ENCODE measurements at regions not wholly inside any gene's neighbourhood (a gene's known extent, or its start where the extent isn't known, plus 50 kb on each side); places are given as distances from the start of the nearest gene placed in this dataset.

DNA sequence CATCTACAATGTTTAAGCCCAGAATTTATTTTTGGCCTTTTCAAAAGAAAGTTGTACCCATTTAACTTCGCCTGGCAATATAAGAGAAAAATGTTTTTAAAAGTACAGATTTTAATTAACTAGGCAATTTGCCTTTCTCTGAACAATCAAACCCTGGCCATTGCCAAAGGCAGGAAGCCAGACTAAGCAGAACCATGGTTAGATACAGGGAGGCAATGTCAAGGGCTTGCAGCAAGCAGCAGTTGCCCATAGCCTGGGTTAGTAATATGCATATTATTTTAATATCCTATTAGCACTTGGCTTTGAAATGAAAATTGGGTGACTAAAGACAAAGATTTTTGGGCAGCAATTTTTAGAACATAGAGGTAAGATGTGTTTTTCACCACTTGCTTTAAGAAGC lies 51.1 kb upstream of the FRMD6 start:
- Histone ChIP-seq H3K9ac (ENCODE audit: low read depth, low read length, poor library complexity, severe bottlenecking) (no peak overlapping the region), H3K9me3 (ENCODE audit: insufficient read depth, low read depth, low read length) (no peaks in the 10 kb centered on the region), H3F3A (ENCODE audit: low read depth) (no peaks in the 10 kb centered on the region), H3K36me3 (ENCODE audit: insufficient read depth, low read length) (no peaks in the 10 kb centered on the region), H4K20me1 (ENCODE audit: insufficient read depth, low read length, poor library complexity, severe bottlenecking) (no peaks in the 10 kb centered on the region), H3K79me2 (ENCODE audit: insufficient read depth, low read length) (no peaks in the 10 kb centered on the region), H3K4me1 (ENCODE audit: insufficient read depth, low read length, poor library complexity, severe bottlenecking) (peaks cover under 1% of the 10 kb centered on the region), H3K4me3 (ENCODE audit: low read length, poor library complexity, severe bottlenecking) (no peak overlapping the region), H3K27me3 (ENCODE audit: insufficient read depth, low read length, poor library complexity, severe bottlenecking) (no peaks in the 10 kb centered on the region), H2AFZ (ENCODE audit: low read length) (no peak overlapping the region), H3K4me2 (ENCODE audit: low read depth, low read length, poor library complexity, severe bottlenecking) (no peak overlapping the region), H3K9me2 (replicated peaks; ENCODE audit: low read depth, low read length) (no peaks in the 10 kb centered on the region)
- TF ChIP-seq CTCF (conservative IDR thresholded peaks at IDR 0.05; ENCODE audit: low read length) (no peak), EZH2phosphoT487 (IDR thresholded peaks at IDR 0.05; ENCODE audit: borderline replicate concordance) (no peak)
